ENCODE measurements at regions not wholly inside any gene's neighbourhood (a gene's known extent, or its start where the extent isn't known, plus 50 kb on each side); places are given as distances from the start of the nearest gene placed in this dataset.
A peak's percentile ranks its signal among the peaks of the same experiment; 100 is the strongest.

GRCh38 chr2:172231508-172231907 lies 128.8 kb upstream of the DLX2 start:
- no peak overlapping the region for H3K9ac ChIP-seq (ENCODE audit: low read depth, low read length)
- peaks cover 18% of the 10 kb centered on the region for H3K4me1 ChIP-seq (ENCODE audit: insufficient read depth, low read length)
- H3K9me3 ChIP-seq (ENCODE audit: insufficient read depth, low read length, severe bottlenecking) = no peaks in the 10 kb centered on the region
- no peak overlapping the region for H3K27ac ChIP-seq (ENCODE audit: low read length)
- DNase-seq (no peak), ATAC-seq (ENCODE audit: insufficient read depth, low read depth) (no peak)
- no peak overlapping the region for H3K4me2 ChIP-seq (ENCODE audit: insufficient read depth, low read length)
- H3K36me3 ChIP-seq (ENCODE audit: insufficient read depth, low read length) = no peaks in the 10 kb centered on the region
- no peaks in the 10 kb centered on the region for H4K20me1 ChIP-seq (ENCODE audit: insufficient read depth, low read length)
- TF ChIP-seq CTCF (IDR thresholded peaks at IDR 0.05; ENCODE audit: borderline replicate concordance, extremely low read depth, low read length, poor library complexity, severe bottlenecking) (no peak), EZH2 (IDR thresholded peaks at IDR 0.05; ENCODE audit: borderline replicate concordance, low read depth, low read length, severe bottlenecking) (no peak)
- no peaks in the 10 kb centered on the region for H3K79me2 ChIP-seq (ENCODE audit: insufficient read depth, low read length)
- peaks cover 35% of the 10 kb centered on the region for H3K27me3 ChIP-seq (ENCODE audit: insufficient read depth, low read length, poor library complexity)
- H3K4me3 ChIP-seq (ENCODE audit: low read depth in 1 of 2, low read length in 2 of 2) = no peak overlapping the region
- H2AFZ ChIP-seq (ENCODE audit: low read depth, low read length) = no peak overlapping the region

DNA sequence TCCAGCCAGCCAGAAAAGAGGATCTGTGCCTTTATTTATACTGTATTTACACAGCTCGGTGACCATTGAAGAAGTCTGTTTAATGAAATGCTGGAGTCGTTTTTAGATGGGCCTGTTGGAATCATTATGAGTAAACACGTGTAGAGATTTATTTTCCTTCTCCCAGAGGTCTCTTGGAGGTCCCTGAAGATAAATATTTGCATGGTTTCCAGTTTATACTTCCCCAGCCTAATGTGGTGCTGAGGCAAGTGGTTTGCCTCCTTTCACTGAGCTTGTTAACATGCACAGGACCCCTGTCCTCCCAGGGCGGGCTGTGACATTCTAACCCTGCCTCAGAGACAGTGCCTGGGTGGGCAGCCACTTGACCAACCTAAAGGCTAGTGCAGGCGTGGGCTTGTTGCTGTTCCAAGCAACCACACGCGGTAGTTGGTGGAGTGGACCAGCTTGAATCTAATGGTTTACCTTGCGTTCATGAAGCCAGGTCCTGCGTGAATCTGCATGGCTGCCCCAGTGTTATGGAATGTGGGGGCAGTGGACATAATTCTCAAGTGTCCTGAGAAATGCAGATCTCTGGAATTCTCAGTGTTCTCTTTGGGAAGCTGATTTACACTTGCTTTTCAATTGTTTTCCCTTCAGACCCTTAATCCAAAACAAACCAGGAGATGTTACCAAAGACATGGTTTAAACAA lies 130.2 kb upstream of the DLX2 start:
- no peak overlapping the region for H2AFZ ChIP-seq (ENCODE audit: low read depth, low read length)
- no peak for DNase-seq

DNA sequence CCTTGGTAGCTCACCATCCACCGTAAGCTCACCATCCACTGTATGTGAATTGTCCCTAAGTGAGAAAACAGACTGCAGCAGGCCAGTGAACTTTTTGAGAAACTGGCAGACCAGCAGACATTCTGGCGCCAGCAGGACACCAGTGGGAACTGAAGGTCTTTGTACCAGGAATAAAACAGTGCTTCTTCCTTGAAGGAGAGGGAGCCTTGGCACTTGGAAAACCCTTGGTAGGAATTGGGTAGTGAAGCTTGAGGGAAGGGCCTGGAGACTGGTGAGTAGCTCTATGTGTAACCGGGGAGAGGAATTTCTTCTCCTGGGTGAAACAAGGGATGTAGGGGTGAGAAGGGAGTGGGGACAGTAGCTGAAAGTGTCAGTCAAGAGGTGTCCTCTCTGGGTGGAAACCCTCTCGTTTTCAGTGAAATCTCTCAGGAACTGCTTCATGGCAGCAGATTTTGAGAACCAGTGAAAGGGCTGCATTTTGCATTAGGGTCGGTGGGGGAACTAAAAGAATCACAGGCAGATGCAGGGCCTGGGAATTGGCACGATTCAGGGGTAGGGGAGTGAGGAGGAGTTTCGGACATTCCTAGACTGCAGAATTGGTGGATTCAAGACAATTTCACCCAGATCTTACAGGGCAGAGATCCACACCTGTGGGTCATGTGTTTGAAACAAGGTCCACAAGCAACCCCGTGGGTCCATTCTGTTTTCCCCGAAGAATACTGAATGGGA lies 131.5 kb upstream of the DLX2 start:
- Histone ChIP-seq H3K79me2 (ENCODE audit: insufficient read depth, low read length) (no peaks in the 10 kb centered on the region), H4K20me1 (ENCODE audit: insufficient read depth, low read length) (no peaks in the 10 kb centered on the region), H3K4me1 (ENCODE audit: insufficient read depth, low read length) (peaks cover 18% of the 10 kb centered on the region), H3K9me3 (ENCODE audit: insufficient read depth, low read length, severe bottlenecking) (no peaks in the 10 kb centered on the region), H3K27me3 (ENCODE audit: insufficient read depth, low read length, poor library complexity) (peaks cover 38% of the 10 kb centered on the region), H3K27ac (ENCODE audit: low read length) (no peak overlapping the region), H3K4me3 (ENCODE audit: low read depth in 1 of 2, low read length in 2 of 2) (peak overlapping the region in 1 of 2 experiments; percentile 58; a peak in 1 of 4 replicates), H3K36me3 (ENCODE audit: insufficient read depth, low read length) (no peaks in the 10 kb centered on the region), H3K4me2 (ENCODE audit: insufficient read depth, low read length) (peak overlapping the region; percentile 90), H2AFZ (ENCODE audit: low read depth, low read length) (no peak overlapping the region), H3K9ac (ENCODE audit: low read depth, low read length) (no peak overlapping the region)
- TF ChIP-seq CTCF (IDR thresholded peaks at IDR 0.05; ENCODE audit: borderline replicate concordance, extremely low read depth, low read length, poor library complexity, severe bottlenecking) (no peak), EZH2 (IDR thresholded peaks at IDR 0.05; ENCODE audit: borderline replicate concordance, low read depth, low read length, severe bottlenecking) (no peak)
- DNase-seq (no peak), ATAC-seq (ENCODE audit: insufficient read depth, low read depth) (no peak)

More for the DNA sequence above, 130.2 kb upstream of the DLX2 start:
- ATAC-seq (ENCODE audit: insufficient read depth, low read depth) = no peak
- no peak overlapping the region for H3K4me2 ChIP-seq (ENCODE audit: insufficient read depth, low read length)
- H3K27ac ChIP-seq (ENCODE audit: low read length) = no peak overlapping the region
- H3K4me3 ChIP-seq (ENCODE audit: low read depth in 1 of 2, low read length in 2 of 2) = no peak overlapping the region
- H3K79me2 ChIP-seq (ENCODE audit: insufficient read depth, low read length) = no peaks in the 10 kb centered on the region
- H3K36me3 ChIP-seq (ENCODE audit: insufficient read depth, low read length) = no peaks in the 10 kb centered on the region
- H3K9ac ChIP-seq (ENCODE audit: low read depth, low read length) = no peak overlapping the region
- H3K27me3 ChIP-seq (ENCODE audit: insufficient read depth, low read length, poor library complexity) = peaks cover 38% of the 10 kb centered on the region
- no peaks in the 10 kb centered on the region for H4K20me1 ChIP-seq (ENCODE audit: insufficient read depth, low read length)
- no peaks in the 10 kb centered on the region for H3K9me3 ChIP-seq (ENCODE audit: insufficient read depth, low read length, severe bottlenecking)
- H3K4me1 ChIP-seq (ENCODE audit: insufficient read depth, low read length) = peaks cover 18% of the 10 kb centered on the region
- TF ChIP-seq EZH2 (IDR thresholded peaks at IDR 0.05; ENCODE audit: borderline replicate concordance, low read depth, low read length, severe bottlenecking) = no peak
- no peak for TF ChIP-seq CTCF (IDR thresholded peaks at IDR 0.05; ENCODE audit: borderline replicate concordance, extremely low read depth, low read length, poor library complexity, severe bottlenecking)
